ENCODE measurements at regions not wholly inside any gene's neighbourhood (a gene's known extent, or its start where the extent isn't known, plus 50 kb on each side); places are given as distances from the start of the nearest gene placed in this dataset.

DNA sequence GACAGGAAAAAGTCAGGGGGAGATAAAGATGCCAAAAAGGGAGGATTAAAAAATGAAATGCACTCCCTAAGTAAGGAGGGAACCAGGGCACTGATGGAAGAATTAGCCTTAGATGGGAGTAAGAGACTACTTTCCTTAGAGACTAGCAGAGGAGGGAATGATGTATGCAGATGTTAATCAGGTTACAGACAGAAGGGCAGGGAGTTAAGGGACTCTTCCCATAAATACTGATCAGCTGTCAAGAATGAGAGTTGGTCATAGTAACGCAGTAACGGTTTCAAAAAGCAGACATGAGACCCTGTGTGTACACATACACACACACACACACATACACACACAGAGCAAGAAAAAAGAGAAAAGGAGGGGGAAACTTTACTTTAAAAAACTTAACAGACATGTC is 93.4 kb downstream of the PHLDA1 start:
- H3K4me2 ChIP-seq (ENCODE audit: low read depth, low read length), result no peak overlapping the region
- FAIRE-seq (no peak), ATAC-seq (no peak), DNase-seq (ENCODE audit: low spot score) (no peak)
- POLR2A ChIA-PET, result no interaction called here
- no peaks in the 10 kb centered on the region for H4K20me1 ChIP-seq (ENCODE audit: insufficient read depth, low read length)
- WGBS (ENCODE audit: low lambda C conversion rate), result 92% methylated on average over 2 of the region's 2 CpGs
- intact Hi-C loops (cut with micrococcal nuclease; ENCODE audit: unreplicated experiment), result loop anchor here (5.0 to 10.0 kb wide), 3 partner anchors 36 to 413 kb away; no protein-coding TSS in a partner anchor
- no peak overlapping the region for H2AFZ ChIP-seq (ENCODE audit: low read length)
- in situ Hi-C loops (cut with HindIII; ENCODE audit: extremely low pct_ligation_motif_present, low pct_unique_long_range_greater_than_20kb), result no loop called here
- no peak for TF ChIP-seq ISL2 (CRISPR knock-in tag; IDR thresholded peaks at IDR 0.05)
- TF ChIP-seq NR1H2 (CRISPR knock-in tag; IDR thresholded peaks at IDR 0.05; ENCODE audit: borderline replicate concordance, low read depth), result no peak
- no peak for TF ChIP-seq SIX4 (CRISPR knock-in tag; IDR thresholded peaks at IDR 0.05)
- TF ChIP-seq ZNF788 (CRISPR knock-in tag; IDR thresholded peaks at IDR 0.05; ENCODE audit: borderline replicate concordance), result no peak
- TF ChIP-seq HMGXB3 (CRISPR knock-in tag; IDR thresholded peaks at IDR 0.05; ENCODE audit: borderline replicate concordance), result no peak
- TF ChIP-seq HIC2 (CRISPR knock-in tag; IDR thresholded peaks at IDR 0.05; ENCODE audit: low read depth), result no peak
- TF ChIP-seq ZSCAN29 (CRISPR knock-in tag; conservative IDR thresholded peaks at IDR 0.05), result no peak
- no peak overlapping the region for H3K9ac ChIP-seq (ENCODE audit: insufficient read depth, low read depth, low read length)
- peaks cover 54% of the 10 kb centered on the region for H3K4me1 ChIP-seq (ENCODE audit: insufficient read depth, low read length)
- H3K79me2 ChIP-seq (ENCODE audit: insufficient read depth, low read length), result no peaks in the 10 kb centered on the region
- no peak overlapping the region for H3K27ac ChIP-seq (ENCODE audit: extremely low read length, insufficient read depth, low read length)
- H3K36me3 ChIP-seq (replicated peaks in 1 of 2; ENCODE audit: control insufficient read depth in 1 of 2, insufficient read depth in 2 of 2, low read length in 2 of 2), result no peaks in the 10 kb centered on the region
- CTCF ChIA-PET (ENCODE audit: low intra/inter-chr PET ratio, low total read pairs), result no interaction called here
- H3K4me3 ChIP-seq (replicated peaks in 1 of 3; ENCODE audit: insufficient read depth in 1 of 3, low read depth in 2 of 3, low read length in 3 of 3), result no peak overlapping the region
- no peaks in the 10 kb centered on the region for H3K9me3 ChIP-seq (ENCODE audit: low read length)
- BruUV-seq (replicated peaks), result no TSS peak
- no peaks in the 10 kb centered on the region for H3K27me3 ChIP-seq (ENCODE audit: control insufficient read depth in 1 of 2, insufficient read depth in 2 of 2, low read length in 2 of 2)
